Right renal pelvis (tissue), 4 donors: ENCODE measurements at regions not wholly inside any gene's neighbourhood (a gene's known extent, or its start where the extent isn't known, plus 50 kb on each side); places are given as distances from the start of the nearest gene placed in this dataset.

ENCODE experiments used
- DNase-seq, 4 donors: peaks; one replicate each; pipeline ENCODE4 v3.0.0-alpha.2; 2013; ENCODE audit warnings: low read depth in 4 of 4, low spot score in 3 of 4, missing footprints in 1 of 4

DNA sequence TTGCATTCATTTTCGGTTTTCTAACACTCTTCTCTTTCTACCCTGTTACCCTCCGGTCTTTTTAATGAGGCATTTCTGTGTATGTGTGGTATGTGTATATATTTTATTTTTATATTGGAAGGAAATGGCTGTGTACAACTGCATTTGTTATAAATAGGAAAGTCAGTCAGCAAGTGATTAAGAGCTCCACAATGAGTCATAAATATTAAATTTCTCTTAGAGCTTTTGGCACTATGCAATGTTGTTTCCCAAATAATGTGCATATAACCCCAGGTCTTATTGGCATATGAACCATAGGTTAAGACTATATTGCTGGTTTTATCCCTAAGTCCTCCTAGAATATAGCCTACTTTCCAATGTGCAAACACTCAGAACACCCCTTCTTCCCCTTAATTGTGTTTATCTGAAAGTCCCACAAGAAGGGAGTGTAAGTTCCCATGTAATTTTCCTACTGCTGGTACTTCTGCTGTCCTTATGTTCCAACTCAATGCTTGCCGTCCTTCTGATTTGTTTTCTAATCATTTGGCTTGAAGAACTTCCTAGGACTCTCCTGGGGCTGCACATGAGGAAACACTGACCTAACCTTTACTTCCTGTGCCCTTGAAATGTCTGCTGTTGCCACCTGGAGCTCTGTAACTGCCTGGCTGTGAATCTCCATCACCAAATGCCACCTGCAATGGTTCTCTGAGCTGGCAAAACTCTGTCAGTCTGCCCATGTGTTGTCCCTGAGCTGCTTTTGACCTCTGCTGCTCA lies 65.5 kb upstream of the PCSK5 start:
- DNase-seq: no peak

DNA sequence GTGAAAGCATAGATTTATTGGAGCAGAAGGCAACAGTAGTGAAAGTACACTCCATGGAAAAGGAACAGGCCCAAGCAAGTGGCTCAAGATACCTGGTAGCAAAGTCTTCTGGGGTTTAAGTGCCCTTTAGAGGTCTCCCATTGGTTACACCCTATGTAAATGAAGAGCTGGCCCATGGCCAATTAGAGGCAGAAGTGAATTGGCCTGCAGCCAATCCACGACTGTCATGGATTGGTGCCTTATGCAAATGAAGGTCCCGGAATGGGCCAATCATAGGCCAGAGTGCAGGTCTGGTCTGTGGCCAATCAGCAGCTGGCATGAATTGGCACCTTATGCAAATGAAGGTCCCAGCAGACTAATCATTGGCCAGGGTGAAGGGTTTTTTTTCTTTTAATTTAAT lies 64.2 kb upstream of the PCSK5 start:
- DNase-seq: no peak

DNA sequence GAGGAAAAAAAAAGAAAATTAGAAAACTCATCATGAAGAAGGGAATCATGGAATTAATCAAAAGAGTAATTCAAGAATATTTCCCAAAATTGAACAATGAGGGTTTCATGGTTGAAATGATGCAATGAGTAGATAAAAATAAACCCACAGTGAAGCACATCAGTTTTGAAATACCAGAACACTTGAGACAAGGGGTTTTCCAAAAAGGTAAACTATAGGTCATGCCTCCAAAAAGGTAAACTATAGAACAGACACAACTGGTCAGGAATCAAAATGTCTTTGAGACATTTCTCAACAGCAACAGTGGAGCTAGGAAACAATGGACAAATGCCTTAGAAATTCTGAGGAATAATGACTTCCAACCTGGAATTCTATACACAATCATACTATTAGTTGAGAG lies 60.2 kb upstream of the PCSK5 start:
- no peak for DNase-seq

DNA sequence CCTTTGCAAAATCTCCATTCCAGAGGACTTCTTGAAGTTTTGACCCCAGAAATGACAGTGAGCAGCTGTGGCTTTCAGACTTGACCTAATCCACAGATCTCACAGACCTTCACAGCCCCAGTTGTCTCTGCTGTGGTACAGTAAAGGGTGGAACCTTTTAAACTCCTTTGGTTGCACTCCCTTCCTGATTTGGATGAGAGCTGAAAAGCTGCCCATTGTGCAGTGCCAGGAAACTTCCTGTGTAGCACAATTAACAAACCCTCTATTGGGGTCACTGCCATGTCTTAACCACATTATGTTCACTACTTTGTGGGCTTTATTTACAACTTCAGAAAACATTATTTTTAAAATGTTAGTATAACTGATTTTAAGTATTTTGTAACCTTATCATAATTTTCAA lies 56.7 kb upstream of the PCSK5 start:
- no peak for DNase-seq

DNA sequence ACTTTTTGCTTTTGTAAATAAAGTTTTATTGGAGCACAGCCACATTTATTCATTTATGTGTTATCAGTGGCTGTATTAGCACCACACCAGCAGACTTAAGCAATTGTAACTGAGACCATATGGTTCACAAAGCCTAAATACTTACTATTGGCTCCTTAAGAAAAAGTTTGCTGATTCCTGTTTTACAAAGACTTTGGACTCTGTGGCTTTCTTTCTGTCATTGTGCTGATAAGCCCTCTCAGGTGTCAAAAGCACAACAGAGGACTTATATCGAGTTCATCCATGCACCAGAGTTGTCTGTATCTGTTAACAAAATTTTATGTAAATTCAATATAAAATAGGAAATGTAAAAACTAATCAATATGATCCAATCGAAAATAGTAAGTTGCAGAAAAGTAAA lies 55.6 kb upstream of the PCSK5 start:
- no peak for DNase-seq
